ENCODE measurements at regions not wholly inside any gene's neighbourhood (a gene's known extent, or its start where the extent isn't known, plus 50 kb on each side); places are given as distances from the start of the nearest gene placed in this dataset.

DNA sequence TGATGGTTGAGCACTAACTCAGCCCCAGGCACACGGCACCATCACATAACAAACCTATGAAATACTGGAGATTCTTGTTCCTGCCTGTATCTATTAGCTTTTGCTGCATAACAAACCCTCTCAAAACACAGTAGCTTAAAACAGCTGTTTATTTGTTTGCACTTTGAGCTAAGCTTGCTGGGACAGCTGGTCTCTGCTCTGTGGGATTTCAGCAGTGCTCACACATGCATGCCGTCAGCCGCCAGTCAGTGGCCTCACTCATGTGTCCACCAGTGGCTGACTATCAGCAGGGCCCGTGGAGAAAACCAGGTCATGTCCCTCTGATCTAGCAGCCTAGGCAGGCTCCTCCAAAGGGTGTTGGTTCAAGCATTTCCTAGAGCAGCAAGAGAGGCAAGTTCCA lies 52.8 kb upstream of the RAB12 start:
- TF ChIP-seq POLR2A (IDR thresholded peaks at IDR 0.05): no peak
- TF ChIP-seq, protein P1, sequence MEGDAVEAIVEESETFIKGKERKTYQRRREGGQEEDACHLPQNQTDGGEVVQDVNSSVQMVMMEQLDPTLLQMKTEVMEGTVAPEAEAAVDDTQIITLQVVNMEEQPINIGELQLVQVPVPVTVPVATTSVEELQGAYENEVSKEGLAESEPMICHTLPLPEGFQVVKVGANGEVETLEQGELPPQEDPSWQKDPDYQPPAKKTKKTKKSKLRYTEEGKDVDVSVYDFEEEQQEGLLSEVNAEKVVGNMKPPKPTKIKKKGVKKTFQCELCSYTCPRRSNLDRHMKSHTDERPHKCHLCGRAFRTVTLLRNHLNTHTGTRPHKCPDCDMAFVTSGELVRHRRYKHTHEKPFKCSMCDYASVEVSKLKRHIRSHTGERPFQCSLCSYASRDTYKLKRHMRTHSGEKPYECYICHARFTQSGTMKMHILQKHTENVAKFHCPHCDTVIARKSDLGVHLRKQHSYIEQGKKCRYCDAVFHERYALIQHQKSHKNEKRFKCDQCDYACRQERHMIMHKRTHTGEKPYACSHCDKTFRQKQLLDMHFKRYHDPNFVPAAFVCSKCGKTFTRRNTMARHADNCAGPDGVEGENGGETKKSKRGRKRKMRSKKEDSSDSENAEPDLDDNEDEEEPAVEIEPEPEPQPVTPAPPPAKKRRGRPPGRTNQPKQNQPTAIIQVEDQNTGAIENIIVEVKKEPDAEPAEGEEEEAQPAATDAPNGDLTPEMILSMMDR (IDR thresholded peaks at IDR 0.05): no peak
